KOPT-K1 (cell line): ENCODE measurements at regions not wholly inside any gene's neighbourhood (a gene's known extent, or its start where the extent isn't known, plus 50 kb on each side); places are given as distances from the start of the nearest gene placed in this dataset.

Source experiments
- H3K27ac ChIP-seq: fragments of 200-600 bp; sonication (generic); 2 replicates; pipeline ENCODE4 v1.5.1; 2016; ENCODE audit warnings: antibody characterized with exemption, mild to moderate bottlenecking, low read depth, low read length; ENCODE audit not compliant: poor library complexity, severe bottlenecking
- H3K36me3 ChIP-seq: fragments of 200-600 bp; sonication (generic); 2 replicates; pipeline ENCODE4 v1.5.1; 2017; ENCODE audit warnings: antibody characterized with exemption, mild to moderate bottlenecking, low read length, moderate library complexity; ENCODE audit not compliant: insufficient read depth
- H3K9me3 ChIP-seq: fragments of 200-600 bp; sonication (generic); 2 replicates; pipeline ENCODE4 v1.5.1; 2017; ENCODE audit warnings: antibody characterized with exemption, low read length, mild to moderate bottlenecking; ENCODE audit not compliant: insufficient read depth, poor library complexity, severe bottlenecking

GRCh38 chr2:122999821-123000220 lies 1025.3 kb upstream of the CNTNAP5 start:
- Histone ChIP-seq H3K36me3 (no peaks in the 10 kb centered on the region), H3K9me3 (no peaks in the 10 kb centered on the region), H3K27ac (no peak overlapping the region)

DNA sequence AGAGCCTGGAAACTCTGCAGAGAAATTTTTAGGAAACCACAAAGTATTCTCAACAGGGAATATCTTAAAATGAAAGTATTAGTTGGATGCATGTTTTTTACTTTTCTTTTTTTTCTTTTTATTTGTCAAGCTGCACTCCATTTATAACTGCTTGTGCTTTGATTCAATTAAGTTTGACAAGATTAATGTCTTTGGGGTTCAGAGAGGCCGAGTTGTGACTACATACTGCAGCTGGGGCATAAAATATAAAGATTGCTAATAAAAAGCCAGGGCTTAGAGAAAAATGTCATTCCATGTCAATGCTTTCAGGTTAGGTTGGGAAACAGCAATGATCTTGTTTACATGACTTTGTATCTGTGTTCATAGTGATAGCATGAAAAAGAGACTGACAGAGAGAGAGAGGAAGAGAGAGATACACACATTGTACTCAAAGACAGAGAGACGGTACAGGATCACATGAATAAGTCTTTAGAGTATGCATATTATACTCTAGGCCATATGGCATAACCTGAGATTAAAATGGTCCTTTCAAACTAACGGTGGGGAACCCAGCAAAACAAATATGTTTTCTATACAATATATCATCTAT lies 1022.3 kb upstream of the CNTNAP5 start:
- Histone ChIP-seq H3K27ac (no peak overlapping the region), H3K9me3 (peaks cover 9% of the 10 kb centered on the region), H3K36me3 (no peaks in the 10 kb centered on the region)

DNA sequence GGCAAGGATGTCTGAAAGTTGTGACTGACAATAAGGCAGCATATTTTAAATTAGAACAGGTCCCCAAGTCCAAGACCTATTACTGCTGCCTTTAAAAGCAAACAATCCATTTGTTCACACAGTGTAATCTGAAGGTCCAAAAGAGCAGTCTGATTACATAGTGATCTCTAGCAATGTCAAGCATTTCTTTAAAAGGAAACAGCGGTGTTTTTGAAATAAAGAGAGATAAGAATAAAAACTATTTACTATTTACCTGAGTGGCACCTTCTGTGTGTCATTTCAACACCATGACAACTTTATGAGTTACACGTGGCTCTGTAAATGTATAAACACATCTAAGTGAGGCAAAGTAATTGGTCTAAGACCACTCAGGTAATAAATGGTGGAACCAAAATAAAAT lies 1009.9 kb upstream of the CNTNAP5 start:
- no peaks in the 10 kb centered on the region for H3K36me3 ChIP-seq
- H3K27ac ChIP-seq, result no peak overlapping the region
- no peaks in the 10 kb centered on the region for H3K9me3 ChIP-seq

DNA sequence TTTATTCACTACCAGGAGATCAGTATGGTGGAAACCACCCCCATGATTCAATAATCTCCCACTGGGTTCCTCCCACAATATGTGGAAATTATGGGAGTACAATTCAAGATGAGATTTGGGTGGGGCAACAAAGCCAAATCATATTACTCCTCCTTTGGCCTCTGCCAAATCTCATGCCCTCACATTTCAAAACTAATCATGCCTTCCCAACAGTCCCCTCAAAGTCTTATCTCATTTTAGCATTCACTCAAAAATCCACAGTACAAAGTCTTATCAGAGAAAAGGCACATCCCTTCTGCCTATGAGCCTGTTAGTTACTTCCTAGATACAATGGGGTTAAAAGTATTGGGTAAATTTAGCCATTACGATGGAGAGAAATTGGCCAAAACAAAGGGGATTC lies 989.5 kb upstream of the CNTNAP5 start:
- no peaks in the 10 kb centered on the region for H3K9me3 ChIP-seq
- H3K27ac ChIP-seq, result no peak overlapping the region
- H3K36me3 ChIP-seq, result no peaks in the 10 kb centered on the region

- H3K27ac ChIP-seq, result no peak overlapping the region
- H3K9me3 ChIP-seq, result no peaks in the 10 kb centered on the region
Measured at GRCh38 chr2:123036300-123036699, 988.8 kb upstream of the CNTNAP5 start.

GRCh38 chr2:123040506-123040905 lies 984.6 kb upstream of the CNTNAP5 start:
- Histone ChIP-seq H3K36me3 (no peaks in the 10 kb centered on the region), H3K27ac (no peak overlapping the region), H3K9me3 (no peaks in the 10 kb centered on the region)

More at GRCh38 chr2:123036300-123036699, 988.8 kb upstream of the CNTNAP5 start:
- H3K36me3 ChIP-seq, result no peaks in the 10 kb centered on the region

GRCh38 chr2:123043458-123043857 lies 981.6 kb upstream of the CNTNAP5 start:
- Histone ChIP-seq H3K36me3 (no peaks in the 10 kb centered on the region), H3K27ac (no peak overlapping the region), H3K9me3 (no peaks in the 10 kb centered on the region)

DNA sequence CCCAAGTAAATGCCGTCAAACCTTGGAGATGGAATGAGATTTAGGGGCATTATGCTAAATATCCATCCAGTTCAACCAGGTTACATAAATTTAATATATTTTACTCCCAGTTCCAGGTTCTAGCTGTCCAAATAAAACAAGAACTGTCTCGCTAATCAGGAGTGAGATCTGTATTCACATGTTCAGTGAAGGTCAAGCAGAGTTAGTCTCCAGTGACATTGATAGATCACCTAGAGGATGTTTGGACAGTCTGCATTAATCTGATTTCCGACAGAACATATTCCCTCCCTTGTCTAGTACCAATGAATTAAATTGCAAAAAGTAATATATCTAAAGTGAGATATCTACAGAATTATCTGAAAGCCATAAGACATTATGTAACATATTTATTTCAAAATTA lies 979.4 kb upstream of the CNTNAP5 start:
- no peaks in the 10 kb centered on the region for H3K9me3 ChIP-seq
- H3K36me3 ChIP-seq, result no peaks in the 10 kb centered on the region
- no peak overlapping the region for H3K27ac ChIP-seq

DNA sequence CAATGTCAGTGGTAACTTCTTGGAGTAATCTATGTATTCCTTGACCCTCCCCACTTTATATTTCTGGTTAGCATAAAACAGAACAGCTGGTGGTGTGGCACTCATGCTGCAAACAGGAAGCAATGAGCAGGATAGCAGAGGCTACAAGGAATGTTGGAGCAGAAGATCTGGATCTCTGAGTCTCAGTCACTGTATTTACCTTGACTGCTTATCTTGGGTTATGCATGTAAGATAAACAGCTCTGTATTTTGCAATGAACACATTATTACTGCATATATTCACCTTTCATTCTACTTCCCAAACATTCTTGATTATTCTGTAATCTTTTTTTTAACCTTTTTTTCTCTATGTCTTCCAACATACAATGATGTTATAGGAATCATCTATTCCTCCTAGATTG lies 977.9 kb upstream of the CNTNAP5 start:
- Histone ChIP-seq H3K27ac (no peak overlapping the region), H3K36me3 (no peaks in the 10 kb centered on the region), H3K9me3 (no peaks in the 10 kb centered on the region)

DNA sequence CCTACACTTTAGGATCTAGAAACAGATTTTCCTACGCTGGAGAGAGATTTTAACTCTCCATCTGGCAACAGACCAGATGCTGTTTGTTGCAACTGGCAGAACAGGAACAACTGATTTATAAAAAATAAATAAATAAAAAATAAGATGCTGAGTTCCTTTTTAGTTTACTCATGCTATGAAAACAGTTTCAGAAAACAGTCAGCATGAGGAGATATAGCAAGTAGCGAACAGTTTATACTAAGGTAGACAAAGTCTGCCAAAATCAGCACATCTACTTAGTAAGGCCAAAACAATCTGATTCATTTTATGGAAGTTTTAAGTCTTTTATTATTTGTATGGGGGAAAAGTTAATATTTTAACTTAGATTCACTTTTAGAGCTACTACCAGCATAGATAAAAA lies 974.0 kb upstream of the CNTNAP5 start:
- Histone ChIP-seq H3K27ac (no peak overlapping the region), H3K9me3 (no peaks in the 10 kb centered on the region), H3K36me3 (no peaks in the 10 kb centered on the region)

DNA sequence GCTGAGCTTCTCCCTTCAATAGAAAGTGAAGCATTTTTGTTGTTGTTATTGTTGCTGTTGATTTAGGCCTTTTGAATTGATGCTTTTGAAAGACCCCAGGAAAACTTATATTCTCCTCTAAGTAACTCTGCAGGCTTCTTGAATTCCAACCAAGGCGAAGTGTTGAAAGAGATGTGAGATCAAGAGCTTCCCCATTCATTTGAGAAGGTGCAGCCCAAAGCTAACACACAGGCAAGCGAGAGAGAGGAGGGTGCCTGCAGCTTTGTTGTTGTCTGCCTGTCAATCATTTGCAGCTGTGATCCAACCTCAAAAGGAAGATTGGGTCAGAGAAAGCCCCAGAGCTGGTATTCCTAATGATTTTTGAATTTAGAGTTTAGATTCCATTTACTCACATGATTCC lies 963.6 kb upstream of the CNTNAP5 start:
- H3K27ac ChIP-seq, result no peak overlapping the region
- no peaks in the 10 kb centered on the region for H3K36me3 ChIP-seq
- no peaks in the 10 kb centered on the region for H3K9me3 ChIP-seq

DNA sequence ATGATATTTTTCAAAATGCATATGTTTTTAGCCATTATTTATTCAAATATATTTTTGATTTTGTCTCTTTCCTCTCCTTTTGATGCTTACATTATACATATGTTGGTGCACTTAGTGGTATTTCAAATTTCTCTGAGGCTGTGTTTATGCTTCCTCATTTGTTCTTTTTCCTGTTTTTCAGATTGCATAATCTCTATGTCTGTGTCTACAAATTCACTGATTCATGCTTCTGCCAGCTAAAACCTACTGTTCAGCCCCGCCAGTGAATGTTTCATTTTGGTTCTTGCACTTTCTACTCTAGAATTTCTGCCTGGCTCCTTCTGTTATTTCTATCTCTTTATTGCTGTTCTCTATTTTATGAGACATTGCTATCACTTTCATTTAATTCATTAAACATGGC lies 951.7 kb upstream of the CNTNAP5 start:
- Histone ChIP-seq H3K27ac (no peak overlapping the region), H3K9me3 (no peaks in the 10 kb centered on the region), H3K36me3 (no peaks in the 10 kb centered on the region)

GRCh38 chr2:123073956-123074355 lies 951.1 kb upstream of the CNTNAP5 start:
- Histone ChIP-seq H3K27ac (no peak overlapping the region), H3K9me3 (no peaks in the 10 kb centered on the region), H3K36me3 (no peaks in the 10 kb centered on the region)

- Histone ChIP-seq H3K9me3 (no peaks in the 10 kb centered on the region), H3K27ac (no peak overlapping the region), H3K36me3 (no peaks in the 10 kb centered on the region)
Measured at GRCh38 chr2:123077101-123077500, 948.0 kb upstream of the CNTNAP5 start.

GRCh38 chr2:123080331-123080730 lies 944.8 kb upstream of the CNTNAP5 start:
- no peak overlapping the region for H3K27ac ChIP-seq
- H3K36me3 ChIP-seq, result no peaks in the 10 kb centered on the region
- H3K9me3 ChIP-seq, result no peaks in the 10 kb centered on the region

DNA sequence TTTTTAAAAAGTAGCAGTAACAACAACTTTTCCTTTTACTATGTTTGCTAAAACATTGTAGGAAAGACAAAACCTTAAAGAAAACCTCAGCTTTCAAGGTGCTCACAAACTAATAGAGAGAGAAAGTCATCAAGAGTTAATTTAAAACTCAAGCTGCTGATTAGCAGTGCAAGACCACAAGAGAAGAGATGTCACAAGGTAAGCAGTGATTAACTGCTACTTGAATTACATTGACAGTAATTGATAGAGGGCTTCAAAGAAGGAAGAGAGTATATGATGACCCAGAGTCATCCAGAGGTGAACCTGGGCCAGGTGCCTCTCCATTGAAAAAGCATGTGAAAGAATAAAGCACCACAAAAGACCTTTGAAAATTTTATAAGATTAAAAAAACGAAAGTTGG lies 939.6 kb upstream of the CNTNAP5 start:
- Histone ChIP-seq H3K36me3 (no peaks in the 10 kb centered on the region), H3K9me3 (no peaks in the 10 kb centered on the region), H3K27ac (no peak overlapping the region)
